ENCODE measurements at regions not wholly inside any gene's neighbourhood (a gene's known extent, or its start where the extent isn't known, plus 50 kb on each side); places are given as distances from the start of the nearest gene placed in this dataset.

DNA sequence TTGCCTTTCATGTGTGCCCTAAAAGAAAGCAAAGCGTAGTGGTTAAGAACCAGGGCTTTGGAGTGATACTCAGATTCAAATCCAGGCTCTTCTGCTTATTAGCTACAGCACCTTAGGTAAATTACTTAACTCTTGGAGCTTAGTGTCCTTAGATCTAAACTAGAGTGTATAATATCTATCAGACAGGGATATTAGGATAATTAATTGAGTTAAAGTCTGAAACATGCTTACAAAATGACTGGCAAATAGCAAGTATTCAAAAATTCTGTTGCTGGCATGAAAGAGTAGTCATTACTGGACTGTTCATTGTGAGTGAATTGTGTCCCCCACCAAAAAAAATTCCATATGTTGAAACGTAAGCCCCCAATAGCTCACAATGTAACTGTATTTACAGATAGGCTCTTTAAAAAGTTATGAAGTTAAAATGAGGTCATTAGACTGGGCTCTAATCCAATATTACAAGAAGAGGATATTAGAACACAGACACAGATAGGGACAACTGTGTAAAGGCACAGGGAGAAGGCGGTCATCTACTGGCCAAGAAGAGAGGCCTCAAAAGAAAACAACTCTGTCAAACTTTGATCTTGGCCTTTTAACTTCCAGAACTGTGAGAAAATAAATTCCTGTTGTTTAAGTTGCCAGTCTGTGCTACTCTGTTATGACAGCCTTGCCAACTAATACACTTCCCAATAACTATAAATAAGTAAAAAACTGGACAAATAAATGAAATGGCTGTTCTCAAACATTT lies 60.4 kb upstream of the LRRC3B start:
- Histone ChIP-seq H3K9me3 (no peaks in the 10 kb centered on the region), H3K27me3 (no peaks in the 10 kb centered on the region), H3K27ac (peak overlapping the region in 1 of 12 donors; percentile 5), H3K4me1 (peaks cover 0 to 7% (median 0%) of the 10 kb centered on the region in 12 donors), H3K4me3 (no peak overlapping the region), H3K36me3 (no peaks in the 10 kb centered on the region)
- WGBS, 4 donors = 54 to 65% (median 60%) methylated on average over 3 of the region's 3 CpGs
- ATAC-seq = peak in 1 of 4 donors; percentile 33
- TF ChIP-seq, protein P1, sequence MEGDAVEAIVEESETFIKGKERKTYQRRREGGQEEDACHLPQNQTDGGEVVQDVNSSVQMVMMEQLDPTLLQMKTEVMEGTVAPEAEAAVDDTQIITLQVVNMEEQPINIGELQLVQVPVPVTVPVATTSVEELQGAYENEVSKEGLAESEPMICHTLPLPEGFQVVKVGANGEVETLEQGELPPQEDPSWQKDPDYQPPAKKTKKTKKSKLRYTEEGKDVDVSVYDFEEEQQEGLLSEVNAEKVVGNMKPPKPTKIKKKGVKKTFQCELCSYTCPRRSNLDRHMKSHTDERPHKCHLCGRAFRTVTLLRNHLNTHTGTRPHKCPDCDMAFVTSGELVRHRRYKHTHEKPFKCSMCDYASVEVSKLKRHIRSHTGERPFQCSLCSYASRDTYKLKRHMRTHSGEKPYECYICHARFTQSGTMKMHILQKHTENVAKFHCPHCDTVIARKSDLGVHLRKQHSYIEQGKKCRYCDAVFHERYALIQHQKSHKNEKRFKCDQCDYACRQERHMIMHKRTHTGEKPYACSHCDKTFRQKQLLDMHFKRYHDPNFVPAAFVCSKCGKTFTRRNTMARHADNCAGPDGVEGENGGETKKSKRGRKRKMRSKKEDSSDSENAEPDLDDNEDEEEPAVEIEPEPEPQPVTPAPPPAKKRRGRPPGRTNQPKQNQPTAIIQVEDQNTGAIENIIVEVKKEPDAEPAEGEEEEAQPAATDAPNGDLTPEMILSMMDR (IDR thresholded peaks at IDR 0.05) = no peak
- no peak for TF ChIP-seq POLR2A (IDR thresholded peaks at IDR 0.05)
- intact Hi-C loops (cut with DNase I) = no loop called here
- no peak for DNase-seq
